ENCODE measurements at regions not wholly inside any gene's neighbourhood (a gene's known extent, or its start where the extent isn't known, plus 50 kb on each side); places are given as distances from the start of the nearest gene placed in this dataset.
"Not testable (repeated sequence)": the region's sequence is repeated elsewhere in the genome, so short reads cannot be mapped to it uniquely, and the experiment has no call there.

- no peak for DNase-seq
Observed at GRCh38 chr13:54599413-54599812, 1570.8 kb downstream of the OLFM4 start.

GRCh38 chr13:54606944-54607343 lies 1578.3 kb downstream of the OLFM4 start:
- no peak for DNase-seq

- no peak for DNase-seq
Observed at GRCh38 chr13:54607421-54607820, 1578.8 kb downstream of the OLFM4 start.

- DNase-seq, result no peak
Observed at GRCh38 chr13:54611390-54611789, 1582.8 kb downstream of the OLFM4 start.

- DNase-seq, result no peak
Observed at GRCh38 chr13:54614726-54615125, 1586.1 kb downstream of the OLFM4 start.

GRCh38 chr13:54626504-54626903 lies 1597.9 kb downstream of the OLFM4 start:
- DNase-seq, result not testable (repeated sequence)

- DNase-seq, result no peak
Observed at GRCh38 chr13:54627646-54628372, 1599.2 kb downstream of the OLFM4 start.

GRCh38 chr13:54628383-54628782 lies 1599.8 kb downstream of the OLFM4 start:
- no peak for DNase-seq

GRCh38 chr13:54633456-54633855 lies 1604.8 kb downstream of the OLFM4 start:
- DNase-seq, result no peak

- DNase-seq, result no peak
Observed at GRCh38 chr13:54636231-54636630, 1607.6 kb downstream of the OLFM4 start.

- DNase-seq, result no peak
Observed at GRCh38 chr13:54637366-54637765, 1608.8 kb downstream of the OLFM4 start.

GRCh38 chr13:54640719-54641118 lies 1612.1 kb downstream of the OLFM4 start:
- no peak for DNase-seq

- DNase-seq, result no peak
Observed at GRCh38 chr13:54643863-54644262, 1615.2 kb downstream of the OLFM4 start.

GRCh38 chr13:54647275-54647674 lies 1618.7 kb downstream of the OLFM4 start:
- no peak for DNase-seq

GRCh38 chr13:54657588-54657987 lies 1629.0 kb downstream of the OLFM4 start:
- DNase-seq, result no peak

GRCh38 chr13:54658771-54659170 lies 1630.2 kb downstream of the OLFM4 start:
- DNase-seq, result no peak

GRCh38 chr13:54660277-54660676 lies 1631.7 kb downstream of the OLFM4 start:
- DNase-seq, result no peak

- no peak for DNase-seq
Observed at GRCh38 chr13:54676526-54677113, 1648.0 kb downstream of the OLFM4 start.

GRCh38 chr13:54682184-54682583 lies 1653.6 kb downstream of the OLFM4 start:
- DNase-seq, result no peak

GRCh38 chr13:54687173-54687572 lies 1658.6 kb downstream of the OLFM4 start:
- no peak for DNase-seq

GRCh38 chr13:54699831-54700230 lies 1671.2 kb downstream of the OLFM4 start:
- no peak for DNase-seq

- no peak for DNase-seq
Observed at GRCh38 chr13:54705738-54706137, 1677.1 kb downstream of the OLFM4 start.

- no peak for DNase-seq
Observed at GRCh38 chr13:54706336-54706735, 1677.7 kb downstream of the OLFM4 start.

- DNase-seq, result no peak
Observed at GRCh38 chr13:54709546-54709945, 1680.9 kb downstream of the OLFM4 start.

GRCh38 chr13:54733639-54734038 lies 1705.0 kb downstream of the OLFM4 start:
- no peak for DNase-seq
